MCF 10A (cell line): ENCODE measurements at regions not wholly inside any gene's neighbourhood (a gene's known extent, or its start where the extent isn't known, plus 50 kb on each side); places are given as distances from the start of the nearest gene placed in this dataset.

Experiments used
- BruUV-seq: library from RNA; stranded (reverse); fragments of 400-500 nt; replicated peaks from 2 replicates; lab custom pipeline; 2021; lab: Mats Ljungman, UMichigan
- CTCF ChIA-PET: fragments of 300-600 bp; sonication (Branson Sonifier 250); formaldehyde crosslinking; extraction: SDS; loops from one replicate; lab custom pipeline; 2021; ENCODE audit warnings: antibody characterized with exemption, inconsistent platforms; lab: Yijun Ruan, JAX
- POLR2A ChIA-PET: fragments of 300-600, 350-650 bp; sonication (Branson Sonifier 250); formaldehyde crosslinking; extraction: SDS; loops from one replicate; lab custom pipeline; 2020; ENCODE audit warnings: antibody characterized with exemption, inconsistent platforms; lab: Yijun Ruan, JAX
- DNase-seq: peaks from one replicate; pipeline ENCODE4 v3.0.0-alpha.2; 2018; ENCODE audit not compliant: unreplicated experiment
- H3K27ac Mint-ChIP-seq: one replicate; pipeline ENCODE4 v1.8.0; 2022; ENCODE audit warnings: mild to moderate bottlenecking, low read depth, mixed read lengths; ENCODE audit not compliant: unreplicated experiment
- H3K27me3 Mint-ChIP-seq: one replicate; pipeline ENCODE4 v1.8.0; 2022; ENCODE audit warnings: mixed read lengths; ENCODE audit not compliant: insufficient read depth, unreplicated experiment
- H3K36me3 Mint-ChIP-seq: one replicate; pipeline ENCODE4 v1.8.0; 2022; ENCODE audit warnings: mild to moderate bottlenecking, moderate library complexity, mixed read lengths; ENCODE audit not compliant: insufficient read depth, unreplicated experiment
- H3K4me1 Mint-ChIP-seq: one replicate; pipeline ENCODE4 v1.8.0; 2022; ENCODE audit warnings: mixed read lengths; ENCODE audit not compliant: insufficient read depth, unreplicated experiment
- H3K4me3 Mint-ChIP-seq: one replicate; pipeline ENCODE4 v1.8.0; 2022; ENCODE audit warnings: mild to moderate bottlenecking, moderate library complexity, mixed read lengths; ENCODE audit not compliant: unreplicated experiment
- H3K9me3 Mint-ChIP-seq: one replicate; pipeline ENCODE4 v1.8.0; 2022; ENCODE audit warnings: mixed read lengths; ENCODE audit not compliant: unreplicated experiment
- CTCF ChIP-seq: fragments of 200-600 bp; IDR thresholded peaks from one replicate; pipeline ENCODE4 v1.8.0; 2022; ENCODE audit warnings: antibody characterized with exemption, mild to moderate bottlenecking; ENCODE audit not compliant: unreplicated experiment
- intact Hi-C: fragments of 100-400 bp; cut with micrococcal nuclease; formaldehyde crosslinking; loops from 2 replicates; pipeline ENCODE4 v1.14.1; 2022

DNA sequence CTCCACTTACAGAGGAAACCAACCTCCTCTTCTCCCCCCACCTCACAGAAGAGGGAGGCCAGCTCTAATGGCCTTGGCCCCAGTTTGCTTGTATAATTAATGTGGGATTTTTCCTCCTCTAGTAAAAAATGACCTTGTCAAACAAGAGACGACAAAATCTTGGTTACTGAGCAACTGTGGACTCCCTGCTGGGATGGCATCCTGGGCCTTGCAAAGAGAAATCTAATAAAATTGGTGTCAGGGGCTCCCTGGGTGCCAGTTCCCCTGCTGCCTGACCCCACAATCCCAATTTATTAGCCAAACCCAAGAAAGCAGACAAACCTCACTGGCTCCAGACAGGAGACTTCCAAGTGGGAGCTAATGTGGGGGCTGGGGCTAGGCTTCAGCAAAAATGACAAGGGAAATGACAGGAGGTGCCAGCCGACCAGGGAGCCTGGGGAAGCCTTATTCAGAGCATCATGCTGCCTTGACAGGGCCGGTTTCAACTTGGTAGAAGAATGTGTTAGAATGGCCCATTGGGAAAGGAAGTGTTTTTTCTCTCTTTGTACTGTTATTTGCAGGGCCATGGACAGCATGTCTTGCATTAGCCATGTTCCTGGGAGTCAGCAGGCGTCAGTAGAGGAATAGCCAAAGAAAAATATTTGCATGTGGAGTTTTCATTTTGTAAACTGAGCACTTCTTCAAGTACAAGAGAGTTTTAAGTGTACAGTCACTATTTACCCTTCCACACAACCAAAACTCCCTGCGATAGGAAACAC lies 816.9 kb downstream of the DHX35 start:
- BruUV-seq = no TSS peak
- TF ChIP-seq CTCF = no peak

DNA sequence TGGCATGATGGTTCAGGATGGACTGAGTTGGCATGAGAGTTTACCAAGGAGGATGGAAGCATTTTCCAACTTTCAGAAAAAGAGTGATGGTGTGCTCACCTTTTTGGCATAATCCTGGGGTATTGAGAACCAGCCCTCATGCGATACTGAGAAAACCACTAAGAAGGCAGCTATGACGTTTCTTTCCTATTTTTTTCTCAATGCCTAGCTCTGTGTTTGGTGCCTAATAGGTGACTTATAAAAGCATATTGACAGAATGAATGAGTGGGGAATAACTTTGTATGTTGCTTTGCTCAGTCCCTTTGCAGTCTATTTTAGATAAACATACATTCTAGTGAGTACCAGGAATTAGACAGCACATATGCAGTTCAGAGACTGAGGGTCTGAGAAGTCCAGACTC lies 816.3 kb downstream of the DHX35 start:
- BruUV-seq = no TSS peak
- H3K27me3 Mint-ChIP-seq = no peaks in the 10 kb centered on the region
- ChIA-PET CTCF (interaction anchor here (0.6 to 1.2 kb wide), 4 partner anchors 48 to 311 kb away, joined by 3 to 4 read pairs (median 3); no protein-coding TSS in a partner anchor), POLR2A (no interaction called here)
- H3K36me3 Mint-ChIP-seq = no peaks in the 10 kb centered on the region
- DNase-seq = no peak
- H3K4me3 Mint-ChIP-seq = no peak overlapping the region
- no peaks in the 10 kb centered on the region for H3K9me3 Mint-ChIP-seq
- H3K4me1 Mint-ChIP-seq = peaks cover 17% of the 10 kb centered on the region
- H3K27ac Mint-ChIP-seq = no peak overlapping the region
- no peak for TF ChIP-seq CTCF
- intact Hi-C loops = loop anchor here (5.0 kb wide), 1 partner anchor 94 kb away; no protein-coding TSS in a partner anchor

More for the DNA sequence above, 816.9 kb downstream of the DHX35 start:
- intact Hi-C loops = loop anchor here (5.0 kb wide), 1 partner anchor 93 kb away; no protein-coding TSS in a partner anchor
- ChIA-PET POLR2A (no interaction called here), CTCF (interaction anchor here (0.6 to 1.2 kb wide), 5 partner anchors 29 to 310 kb away, joined by 3 to 4 read pairs (median 3); no protein-coding TSS in a partner anchor)
- H3K27me3 Mint-ChIP-seq = no peaks in the 10 kb centered on the region
- peaks cover 11% of the 10 kb centered on the region for H3K4me1 Mint-ChIP-seq
- no peaks in the 10 kb centered on the region for H3K36me3 Mint-ChIP-seq
- no peak for DNase-seq
- no peak overlapping the region for H3K4me3 Mint-ChIP-seq
- H3K9me3 Mint-ChIP-seq = no peaks in the 10 kb centered on the region
- no peak overlapping the region for H3K27ac Mint-ChIP-seq

DNA sequence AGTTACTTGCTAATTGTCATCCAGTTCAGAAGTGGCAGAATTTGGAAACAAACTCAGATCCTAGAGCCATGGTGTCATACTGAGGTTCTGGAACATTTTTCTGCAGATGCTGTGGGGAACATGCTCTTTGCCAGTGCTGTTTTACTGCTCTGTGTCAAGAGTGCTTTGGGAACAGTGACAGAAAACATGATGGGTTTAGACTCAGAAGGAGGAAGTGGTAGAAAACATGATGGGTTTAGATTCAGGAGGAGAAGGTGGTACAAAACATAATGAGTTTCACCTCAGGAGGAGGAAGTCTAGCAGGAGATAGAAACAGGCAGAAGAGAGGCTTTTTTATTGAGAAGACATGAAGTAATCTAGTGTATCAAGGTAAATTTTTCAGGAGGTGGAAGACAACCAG lies 815.5 kb downstream of the DHX35 start:
- BruUV-seq = no TSS peak
- H3K9me3 Mint-ChIP-seq = no peaks in the 10 kb centered on the region
- H3K27ac Mint-ChIP-seq = no peak overlapping the region
- no peaks in the 10 kb centered on the region for H3K36me3 Mint-ChIP-seq
- intact Hi-C loops = loop anchor here (5.0 kb wide), 1 partner anchor 95 kb away; no protein-coding TSS in a partner anchor
- H3K27me3 Mint-ChIP-seq = no peaks in the 10 kb centered on the region
- no peak for DNase-seq
- ChIA-PET CTCF (interaction anchor here (0.6 to 1.1 kb wide), 2 partner anchors 105 to 171 kb away, joined by 3 read pairs; no protein-coding TSS in a partner anchor), POLR2A (no interaction called here)
- TF ChIP-seq CTCF = no peak
- no peak overlapping the region for H3K4me3 Mint-ChIP-seq
- H3K4me1 Mint-ChIP-seq = peaks cover 21% of the 10 kb centered on the region

DNA sequence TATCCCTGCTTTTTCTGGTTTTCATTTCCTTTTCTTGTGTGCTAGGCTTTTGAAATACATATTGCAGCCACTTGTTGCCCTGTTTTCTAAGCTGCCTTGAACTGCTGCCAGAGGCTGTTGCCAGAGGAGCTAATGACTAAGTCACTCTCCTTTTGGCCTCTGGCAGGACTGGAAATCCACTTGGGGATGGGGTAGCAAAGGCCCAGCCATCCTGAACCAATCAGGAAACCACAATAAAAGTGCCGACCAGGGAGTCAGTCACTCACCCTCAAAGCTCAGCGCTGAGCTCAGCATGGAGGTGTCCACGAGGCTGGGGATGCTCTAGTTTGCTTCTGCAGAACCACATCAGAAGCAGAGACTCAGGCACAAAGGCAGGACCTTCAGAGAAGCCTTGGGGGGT lies 813.0 kb downstream of the DHX35 start:
- no peaks in the 10 kb centered on the region for H3K36me3 Mint-ChIP-seq
- no peak for TF ChIP-seq CTCF
- no TSS peak for BruUV-seq
- peak; percentile 91 for DNase-seq
- H3K4me3 Mint-ChIP-seq = no peak overlapping the region
- peak overlapping the region; percentile 5 for H3K27ac Mint-ChIP-seq
- no peaks in the 10 kb centered on the region for H3K27me3 Mint-ChIP-seq
- H3K9me3 Mint-ChIP-seq = no peaks in the 10 kb centered on the region
- ChIA-PET POLR2A (interaction anchor here (1.5 to 3.7 kb wide), 2 partner anchors 10 to 512 kb away, joined by 3 to 15 read pairs; no protein-coding TSS in a partner anchor), CTCF (interaction anchor here (0.6 to 1.6 kb wide), 9 partner anchors 15 to 1188 kb away, joined by 3 to 5 read pairs (median 3); no protein-coding TSS in a partner anchor)
- H3K4me1 Mint-ChIP-seq = peaks cover 21% of the 10 kb centered on the region
- intact Hi-C loops = loop anchor here (5.0 kb wide), 1 partner anchor 97 kb away; no protein-coding TSS in a partner anchor
